Stomach (tissue), 8 donors: ENCODE measurements at regions not wholly inside any gene's neighbourhood (a gene's known extent, or its start where the extent isn't known, plus 50 kb on each side); places are given as distances from the start of the nearest gene placed in this dataset.

ENCODE experiments used
- DNase-seq, 2 donors: peaks; one replicate each; pipeline versions ENCODE4 v3.0.0 to v3.0.0-alpha.2; 2013 to 2019
- H3K27ac ChIP-seq, 5 donors: fragments of 200-600 bp in 4 of 5; sonication (generic) in 4 of 5; one replicate each; pipeline ENCODE4 v1.5.1; 2013 to 2019; ENCODE audit warnings: mild to moderate bottlenecking in 1 of 5, moderate library complexity in 1 of 5
- H3K27me3 ChIP-seq, 3 donors: fragments of 200-600 bp; sonication (generic); one replicate each; pipeline ENCODE4 v1.5.1; 2017 to 2019; ENCODE audit warnings: mixed run types in 1 of 3
- H3K36me3 ChIP-seq, 4 donors: fragments of 200-600 bp; sonication (generic); 1 replicate in 3 of 4; 2 replicates in 1 of 4; pipeline ENCODE4 v1.5.1; 2016 to 2019
- H3K4me1 ChIP-seq, 4 donors: fragments of 200-600 bp; sonication (generic); one replicate each; pipeline ENCODE4 v1.5.1; 2016 to 2019
- H3K4me3 ChIP-seq, 4 donors: fragments of 200-600 bp; sonication (generic) in 3 of 4; one replicate each; pipeline ENCODE4 v1.5.1; 2016 to 2019; ENCODE audit warnings: mild to moderate bottlenecking in 1 of 4
- H3K9me3 ChIP-seq, 4 donors: fragments of 200-600 bp; sonication (generic); one replicate each; pipeline ENCODE4 v1.5.1; 2016 to 2019
- CTCF ChIP-seq, 7 experiments: fragments of 450-650 bp in 4 of 7; fragments of 200-600 bp in 3 of 7; sonication (generic) in 3 of 7; IDR thresholded peaks; one replicate each; pipeline ENCODE4 v1.5.1; 2016 to 2019; ENCODE audit warnings: antibody characterized with exemption in 7 of 7, control low read depth in 2 of 7, mild to moderate bottlenecking in 1 of 7
- EP300 ChIP-seq: sonication (generic); formaldehyde crosslinking; IDR thresholded peaks from one replicate; pipeline ENCODE4 v1.6.1; 2017; ENCODE audit warnings: antibody characterized with exemption
- POLR2A ChIP-seq, 4 donors: fragments of 450-650 bp; IDR thresholded peaks; one replicate each; pipeline ENCODE4 v1.6.1; 2016; ENCODE audit warnings: antibody characterized with exemption in 4 of 4, control low read depth in 2 of 4, mild to moderate bottlenecking in 1 of 4, moderate library complexity in 1 of 4
- POLR2AphosphoS5 ChIP-seq, 3 donors: sonication (generic); formaldehyde crosslinking; IDR thresholded peaks; one replicate each; pipeline ENCODE4 v1.6.1; 2016; ENCODE audit warnings: antibody characterized with exemption in 3 of 3
- WGBS, 5 donors: extraction: QIAGEN DNeasy Blood & Tissue Kit in 3 of 5; methylation state at CpG; one replicate each; pipeline versions ENCODE4 v1.1.5 to v1.1.7; 2013 to 2018; 5-methylcytosine and 5-hydroxymethylcytosine counted together
- intact Hi-C: fragments of 100-400 bp; cut with DNase I; formaldehyde crosslinking; loops from one replicate; pipeline ENCODE4 v1.15.1; 2023; ENCODE audit warnings: low total_unique reads
- donor health status: healthy with polysubstance abuse.
- donor health status: Bipolar disorder and iron deficiency.
- donor health status: healthy.

- Histone ChIP-seq H3K27me3 (no peaks in the 10 kb centered on the region), H3K36me3 (no peaks in the 10 kb centered on the region), H3K4me1 (no peaks in the 10 kb centered on the region), H3K9me3 (no peaks in the 10 kb centered on the region), H3K27ac (no peak overlapping the region), H3K4me3 (no peak overlapping the region)
- TF ChIP-seq POLR2A (IDR thresholded peaks at IDR 0.05) (no peak), CTCF (IDR thresholded peaks at IDR 0.05) (no peak), POLR2AphosphoS5 (IDR thresholded peaks at IDR 0.05) (no peak), EP300 (no peak)
- no peak for DNase-seq
- intact Hi-C loops = no loop called here
- 85 to 97% (median 93%) methylated on average over 1 of the region's 1 CpG for WGBS, 5 donors
These were observed 430.6 kb upstream of the BRINP3 start for GRCh38 chr1:190908246-190908645.

- Histone ChIP-seq H3K27ac (no peak overlapping the region), H3K27me3 (no peaks in the 10 kb centered on the region), H3K4me3 (no peak overlapping the region), H3K9me3 (no peaks in the 10 kb centered on the region), H3K4me1 (no peaks in the 10 kb centered on the region), H3K36me3 (no peaks in the 10 kb centered on the region)
- intact Hi-C loops = no loop called here
- TF ChIP-seq POLR2A (IDR thresholded peaks at IDR 0.05) (no peak), CTCF (IDR thresholded peaks at IDR 0.05) (no peak), EP300 (no peak), POLR2AphosphoS5 (IDR thresholded peaks at IDR 0.05) (no peak)
- DNase-seq = no peak
These were observed 431.0 kb upstream of the BRINP3 start for GRCh38 chr1:190908691-190909090.

GRCh38 chr1:190935925-190936324 lies 458.3 kb upstream of the BRINP3 start:
- Histone ChIP-seq H3K4me1 (no peaks in the 10 kb centered on the region), H3K27me3 (no peaks in the 10 kb centered on the region), H3K27ac (no peak overlapping the region), H3K36me3 (no peaks in the 10 kb centered on the region), H3K4me3 (no peak overlapping the region), H3K9me3 (no peaks in the 10 kb centered on the region)
- intact Hi-C loops = no loop called here
- TF ChIP-seq CTCF (IDR thresholded peaks at IDR 0.05) (no peak), POLR2A (IDR thresholded peaks at IDR 0.05) (no peak)
- DNase-seq = no peak
- WGBS, 5 donors = 54 to 81% (median 78%) methylated on average over 1 of the region's 1 CpG

GRCh38 chr1:190936337-190936736 lies 458.7 kb upstream of the BRINP3 start:
- Histone ChIP-seq H3K4me3 (no peak overlapping the region), H3K9me3 (no peaks in the 10 kb centered on the region), H3K36me3 (no peaks in the 10 kb centered on the region), H3K27ac (no peak overlapping the region), H3K4me1 (no peaks in the 10 kb centered on the region), H3K27me3 (no peaks in the 10 kb centered on the region)
- DNase-seq = no peak
- TF ChIP-seq CTCF (IDR thresholded peaks at IDR 0.05) (no peak), POLR2AphosphoS5 (IDR thresholded peaks at IDR 0.05) (no peak), EP300 (no peak), POLR2A (IDR thresholded peaks at IDR 0.05) (no peak)
- intact Hi-C loops = no loop called here
- WGBS, 5 donors = 81 to 91% (median 83%) methylated on average over 1 of the region's 1 CpG

- no peak for TF ChIP-seq CTCF (IDR thresholded peaks at IDR 0.05)
- no peak for TF ChIP-seq EP300
- TF ChIP-seq POLR2AphosphoS5 (IDR thresholded peaks at IDR 0.05) = no peak
- no peak for TF ChIP-seq POLR2A (IDR thresholded peaks at IDR 0.05)
- no peak for DNase-seq
- no peaks in the 10 kb centered on the region for H3K27me3 ChIP-seq
- intact Hi-C loops = no loop called here
- H3K9me3 ChIP-seq = no peaks in the 10 kb centered on the region
- no peak overlapping the region for H3K4me3 ChIP-seq
- WGBS, 5 donors = 71 to 87% (median 84%) methylated on average over 2 of the region's 2 CpGs
- H3K27ac ChIP-seq = no peak overlapping the region
- no peaks in the 10 kb centered on the region for H3K4me1 ChIP-seq
- no peaks in the 10 kb centered on the region for H3K36me3 ChIP-seq
These were observed 463.3 kb upstream of the BRINP3 start for GRCh38 chr1:190940951-190941350.
